HepG2 (cell line): ENCODE measurements at regions not wholly inside any gene's neighbourhood (a gene's known extent, or its start where the extent isn't known, plus 50 kb on each side); places are given as distances from the start of the nearest gene placed in this dataset.

Experiments
- ATF7 ChIP-seq, 2 experiments: fragments of 450-650 bp in 1 of 2; sonication (generic) in 1 of 2; formaldehyde crosslinking in 1 of 2; IDR thresholded peaks; 2 replicates each; pipeline versions ENCODE4 v1.4.0 to v1.6.1; 2016 to 2020; ENCODE audit warnings: antibody characterized with exemption in 1 of 2, mild to moderate bottlenecking in 1 of 2, missing genetic modification reagents in 1 of 2
- CENPX ChIP-seq: sonication (generic); formaldehyde crosslinking; IDR thresholded peaks from 2 replicates; pipeline ENCODE4 v1.9.0; 2021; ENCODE audit warnings: mild to moderate bottlenecking, missing genetic modification reagents, moderate library complexity
- CHD4 ChIP-seq: fragments of 200-600 bp; sonication (generic); IDR thresholded peaks from 2 replicates; pipeline ENCODE4 v1.7.0; 2017; ENCODE audit warnings: mild to moderate bottlenecking, low read length, borderline replicate concordance
- EEA1 ChIP-seq: sonication (generic); formaldehyde crosslinking; IDR thresholded peaks from 2 replicates; pipeline ENCODE4 v1.5.1; 2020; ENCODE audit warnings: mild to moderate bottlenecking, missing genetic modification reagents, borderline replicate concordance
- HMG20A ChIP-seq: IDR thresholded peaks from 2 replicates; pipeline ENCODE4 v1.6.1; 2016; ENCODE audit warnings: borderline replicate concordance
- HNRNPLL ChIP-seq: fragments of 200-400 bp; formaldehyde crosslinking; IDR thresholded peaks from 2 replicates; pipeline ENCODE4 v1.6.1; 2017; ENCODE audit warnings: mild to moderate bottlenecking, low read depth, low read length; ENCODE audit not compliant: poor library complexity, severe bottlenecking
- MEIS2 ChIP-seq: sonication (generic); formaldehyde crosslinking; IDR thresholded peaks from 2 replicates; pipeline ENCODE4 v1.9.0; 2021; ENCODE audit warnings: mild to moderate bottlenecking, missing genetic modification reagents
- RFX3 ChIP-seq: IDR thresholded peaks from 2 replicates; pipeline ENCODE4 v1.6.1; 2016; ENCODE audit warnings: missing biosample characterization, missing genetic modification reagents
- SMAD3 ChIP-seq: sonication (generic); formaldehyde crosslinking; IDR thresholded peaks from 2 replicates; pipeline ENCODE4 v1.4.0; 2020; ENCODE audit warnings: missing genetic modification reagents
- SP4 ChIP-seq: sonication (generic); formaldehyde crosslinking; IDR thresholded peaks from 2 replicates; pipeline ENCODE4 v1.8.1; 2023; ENCODE audit warnings: mild to moderate bottlenecking, missing genetic modification reagents
- THYN1 ChIP-seq: sonication (generic); formaldehyde crosslinking; IDR thresholded peaks from 2 replicates; pipeline ENCODE4 v1.8.1; 2023; ENCODE audit warnings: low read depth, mild to moderate bottlenecking, moderate library complexity, missing genetic modification reagents, borderline replicate concordance
- ZBTB1 ChIP-seq: sonication (generic); formaldehyde crosslinking; IDR thresholded peaks from 2 replicates; pipeline ENCODE4 v1.4.0; 2020; ENCODE audit warnings: missing genetic modification reagents, borderline replicate concordance
- ZBTB42 ChIP-seq: sonication (generic); formaldehyde crosslinking; IDR thresholded peaks from 2 replicates; pipeline ENCODE4 v1.5.0; 2020; ENCODE audit warnings: mild to moderate bottlenecking, missing genetic modification reagents
- ZNF333 ChIP-seq: sonication (generic); formaldehyde crosslinking; IDR thresholded peaks from 2 replicates; pipeline ENCODE4 v1.4.0; 2020; ENCODE audit warnings: mild to moderate bottlenecking, missing genetic modification reagents, borderline replicate concordance
- ZNF451 ChIP-seq: sonication (generic); formaldehyde crosslinking; IDR thresholded peaks from 2 replicates; pipeline ENCODE4 v1.5.0; 2020; ENCODE audit warnings: mild to moderate bottlenecking, missing genetic modification reagents
- ZNF614 ChIP-seq: IDR thresholded peaks from 2 replicates; pipeline ENCODE4 v1.6.1; 2018; ENCODE audit warnings: missing biosample characterization, missing genetic modification reagents, inconsistent platforms, borderline replicate concordance
- ZNF720 ChIP-seq: sonication (generic); formaldehyde crosslinking; IDR thresholded peaks from 2 replicates; pipeline ENCODE4 v1.4.0; 2020; ENCODE audit warnings: missing genetic modification reagents
- ZNF749 ChIP-seq: sonication (generic); formaldehyde crosslinking; IDR thresholded peaks from 2 replicates; pipeline ENCODE4 v1.8.0; 2022; ENCODE audit warnings: mild to moderate bottlenecking, missing genetic modification reagents, moderate library complexity, borderline replicate concordance
- ZNF775 ChIP-seq: sonication (generic); formaldehyde crosslinking; IDR thresholded peaks from 2 replicates; pipeline ENCODE4 v1.4.0; 2020; ENCODE audit warnings: missing genetic modification reagents, mild to moderate bottlenecking, moderate library complexity, borderline replicate concordance
- ZZZ3 ChIP-seq: sonication (generic); formaldehyde crosslinking; IDR thresholded peaks from 2 replicates; pipeline ENCODE4 v1.4.0; 2020; ENCODE audit warnings: missing genetic modification reagents, mild to moderate bottlenecking, borderline replicate concordance
- TF ChIP-seq, protein P1 (sequence below): sonication (generic); formaldehyde crosslinking; IDR thresholded peaks from 2 replicates; pipeline ENCODE4 v1.4.0; 2020; ENCODE audit warnings: missing genetic modification reagents
- TF ChIP-seq, protein P2 (sequence below): IDR thresholded peaks from 2 replicates; pipeline ENCODE4 v1.6.1; 2016; ENCODE audit warnings: mild to moderate bottlenecking
- TF ChIP-seq, protein P3 (sequence below): sonication (generic); formaldehyde crosslinking; IDR thresholded peaks from 2 replicates; pipeline ENCODE4 v1.4.0; 2020; ENCODE audit warnings: missing genetic modification reagents, mild to moderate bottlenecking, borderline replicate concordance

DNA sequence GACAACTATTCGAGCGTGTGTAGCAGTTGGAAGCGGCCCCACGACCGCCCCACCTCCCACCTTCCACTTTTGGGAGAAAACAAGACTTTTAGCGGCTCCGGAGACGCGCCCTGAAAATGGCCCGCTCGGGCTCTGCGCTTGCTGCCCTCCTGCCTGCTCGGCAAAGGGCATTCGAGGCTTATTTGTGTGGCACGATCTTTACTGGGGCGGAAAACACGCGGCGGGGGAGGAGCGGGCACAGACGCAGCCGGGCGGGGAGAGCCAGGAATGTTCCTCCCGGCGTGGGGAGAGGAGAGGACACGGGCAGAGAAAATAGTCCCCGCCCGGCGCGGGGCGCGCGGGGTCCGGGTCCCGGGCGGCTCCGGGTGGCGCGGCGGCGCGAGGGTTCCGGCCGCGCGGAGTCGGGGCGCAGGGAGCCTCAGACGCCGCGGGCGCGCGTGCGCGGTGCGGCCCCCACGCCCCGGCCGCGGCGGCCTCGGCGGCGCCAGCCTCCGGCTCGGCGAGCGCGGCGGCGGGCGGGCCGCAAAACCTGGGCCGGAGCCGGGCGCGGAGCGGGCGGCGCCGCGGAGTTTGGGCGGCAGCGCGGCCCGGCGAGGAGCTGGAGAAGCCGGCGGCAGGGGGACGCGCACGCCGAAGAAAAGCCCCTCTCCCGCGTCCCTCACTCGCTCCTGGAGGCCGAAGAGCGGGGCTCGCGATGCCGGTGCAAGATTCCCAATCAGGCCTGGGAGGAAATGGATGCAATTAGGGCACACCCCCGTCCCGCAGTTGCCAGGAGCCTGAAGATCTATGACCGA lies 90.0 kb upstream of the ARID1B start (continued):
- TF ChIP-seq ZNF775 (CRISPR knock-in tag) (no peak), SP4 (CRISPR knock-in tag) (no peak; the same call in 1 of the 2 replicates), ZNF451 (CRISPR knock-in tag) (no peak), ZNF614 (CRISPR knock-in tag) (0 out of 2 replicates have a peak, but pooled peaks have one; percentile 2), HMG20A (CRISPR knock-in tag) (no peak), THYN1 (CRISPR knock-in tag) (no peak), RFX3 (CRISPR knock-in tag) (no peak), ZNF720 (no peak), ZBTB1 (CRISPR knock-in tag) (no peak), ZNF333 (CRISPR knock-in tag) (peak; percentile 81; the same call in 1 of the 2 replicates), HNRNPLL (peak; percentile 73), ZBTB42 (CRISPR knock-in tag) (0 out of 2 replicates have a peak, but pooled peaks have one; percentile 40), ATF7 (IDR thresholded peaks at IDR 0.05) (no peak), ATF7 (CRISPR knock-in tag; IDR thresholded peaks at IDR 0.05) (0 out of 2 replicates have a peak, but pooled peaks have one; percentile 75), MEIS2 (CRISPR knock-in tag) (no peak; the same call in none of the 2 replicates), ZZZ3 (CRISPR knock-in tag) (no peak), SMAD3 (peak; percentile 60; the same call in 1 of the 2 replicates), EEA1 (CRISPR knock-in tag) (no peak), CENPX (CRISPR knock-in tag) (no peak), ZNF749 (CRISPR knock-in tag) (no peak), CHD4 (peak; percentile 54; the same call in 1 of the 2 replicates)
- TF ChIP-seq, protein P1, sequence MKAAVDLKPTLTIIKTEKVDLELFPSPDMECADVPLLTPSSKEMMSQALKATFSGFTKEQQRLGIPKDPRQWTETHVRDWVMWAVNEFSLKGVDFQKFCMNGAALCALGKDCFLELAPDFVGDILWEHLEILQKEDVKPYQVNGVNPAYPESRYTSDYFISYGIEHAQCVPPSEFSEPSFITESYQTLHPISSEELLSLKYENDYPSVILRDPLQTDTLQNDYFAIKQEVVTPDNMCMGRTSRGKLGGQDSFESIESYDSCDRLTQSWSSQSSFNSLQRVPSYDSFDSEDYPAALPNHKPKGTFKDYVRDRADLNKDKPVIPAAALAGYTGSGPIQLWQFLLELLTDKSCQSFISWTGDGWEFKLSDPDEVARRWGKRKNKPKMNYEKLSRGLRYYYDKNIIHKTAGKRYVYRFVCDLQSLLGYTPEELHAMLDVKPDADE = no peak
- TF ChIP-seq, protein P2, sequence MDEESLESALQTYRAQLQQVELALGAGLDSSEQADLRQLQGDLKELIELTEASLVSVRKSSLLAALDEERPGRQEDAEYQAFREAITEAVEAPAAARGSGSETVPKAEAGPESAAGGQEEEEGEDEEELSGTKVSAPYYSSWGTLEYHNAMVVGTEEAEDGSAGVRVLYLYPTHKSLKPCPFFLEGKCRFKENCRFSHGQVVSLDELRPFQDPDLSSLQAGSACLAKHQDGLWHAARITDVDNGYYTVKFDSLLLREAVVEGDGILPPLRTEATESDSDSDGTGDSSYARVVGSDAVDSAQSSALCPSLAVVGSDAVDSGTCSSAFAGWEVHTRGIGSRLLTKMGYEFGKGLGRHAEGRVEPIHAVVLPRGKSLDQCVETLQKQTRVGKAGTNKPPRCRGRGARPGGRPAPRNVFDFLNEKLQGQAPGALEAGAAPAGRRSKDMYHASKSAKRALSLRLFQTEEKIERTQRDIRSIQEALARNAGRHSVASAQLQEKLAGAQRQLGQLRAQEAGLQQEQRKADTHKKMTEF = no peak; the same call in 1 of the 2 replicates
- TF ChIP-seq, protein P3, sequence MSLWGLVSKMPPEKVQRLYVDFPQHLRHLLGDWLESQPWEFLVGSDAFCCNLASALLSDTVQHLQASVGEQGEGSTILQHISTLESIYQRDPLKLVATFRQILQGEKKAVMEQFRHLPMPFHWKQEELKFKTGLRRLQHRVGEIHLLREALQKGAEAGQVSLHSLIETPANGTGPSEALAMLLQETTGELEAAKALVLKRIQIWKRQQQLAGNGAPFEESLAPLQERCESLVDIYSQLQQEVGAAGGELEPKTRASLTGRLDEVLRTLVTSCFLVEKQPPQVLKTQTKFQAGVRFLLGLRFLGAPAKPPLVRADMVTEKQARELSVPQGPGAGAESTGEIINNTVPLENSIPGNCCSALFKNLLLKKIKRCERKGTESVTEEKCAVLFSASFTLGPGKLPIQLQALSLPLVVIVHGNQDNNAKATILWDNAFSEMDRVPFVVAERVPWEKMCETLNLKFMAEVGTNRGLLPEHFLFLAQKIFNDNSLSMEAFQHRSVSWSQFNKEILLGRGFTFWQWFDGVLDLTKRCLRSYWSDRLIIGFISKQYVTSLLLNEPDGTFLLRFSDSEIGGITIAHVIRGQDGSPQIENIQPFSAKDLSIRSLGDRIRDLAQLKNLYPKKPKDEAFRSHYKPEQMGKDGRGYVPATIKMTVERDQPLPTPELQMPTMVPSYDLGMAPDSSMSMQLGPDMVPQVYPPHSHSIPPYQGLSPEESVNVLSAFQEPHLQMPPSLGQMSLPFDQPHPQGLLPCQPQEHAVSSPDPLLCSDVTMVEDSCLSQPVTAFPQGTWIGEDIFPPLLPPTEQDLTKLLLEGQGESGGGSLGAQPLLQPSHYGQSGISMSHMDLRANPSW (CRISPR knock-in tag) = no peak
